GM23248 (cell line): ENCODE measurements at regions not wholly inside any gene's neighbourhood (a gene's known extent, or its start where the extent isn't known, plus 50 kb on each side); places are given as distances from the start of the nearest gene placed in this dataset.
A peak's percentile ranks its signal among the peaks of the same experiment; 100 is the strongest.

ENCODE experiments used
- DNase-seq: peaks from one replicate; pipeline ENCODE4 v3.0.0-alpha.2; 2015
- H2AFZ ChIP-seq: fragments of 200-600 bp; sonication (generic); 2 replicates; pipeline ENCODE4 v1.6.1; 2016; ENCODE audit warnings: antibody characterized with exemption
- H3F3A ChIP-seq: fragments of 200-600 bp; sonication (generic); 2 replicates; pipeline ENCODE4 v1.6.1; 2016; ENCODE audit warnings: mild to moderate bottlenecking, antibody characterized with exemption, mixed run types; ENCODE audit not compliant: insufficient read depth
- H3K27ac ChIP-seq: fragments of 200-600 bp; sonication (generic); 2 replicates; pipeline ENCODE4 v1.5.1; 2016; ENCODE audit warnings: mild to moderate bottlenecking
- H3K27me3 ChIP-seq: fragments of 200-600 bp; sonication (generic); replicated peaks from 2 replicates; pipeline ENCODE4 v1.6.1; 2016; ENCODE audit warnings: mild to moderate bottlenecking; ENCODE audit not compliant: insufficient read depth
- H3K36me3 ChIP-seq: fragments of 200-600 bp; sonication (generic); 2 replicates; pipeline ENCODE4 v1.6.1; 2016; ENCODE audit warnings: low read depth, mild to moderate bottlenecking
- H3K4me1 ChIP-seq: fragments of 200-600 bp; sonication (generic); 2 replicates; pipeline ENCODE4 v1.6.1; 2016; ENCODE audit warnings: mild to moderate bottlenecking; ENCODE audit not compliant: insufficient read depth
- H3K4me2 ChIP-seq: fragments of 200-600 bp; sonication (generic); one replicate; pipeline ENCODE4 v1.6.1; 2016; ENCODE audit warnings: mild to moderate bottlenecking; ENCODE audit not compliant: unreplicated experiment
- H3K4me3 ChIP-seq: fragments of 200-600 bp; sonication (generic); 2 replicates; pipeline ENCODE4 v1.5.1; 2016; ENCODE audit warnings: mild to moderate bottlenecking
- H3K79me2 ChIP-seq: fragments of 200-600 bp; sonication (generic); 2 replicates; pipeline ENCODE4 v1.6.1; 2016; ENCODE audit warnings: mild to moderate bottlenecking; ENCODE audit not compliant: insufficient read depth
- H3K9ac ChIP-seq: fragments of 200-600 bp; sonication (generic); 2 replicates; pipeline ENCODE4 v1.6.1; 2016; ENCODE audit warnings: mild to moderate bottlenecking
- H3K9me2 ChIP-seq: fragments of 200-600 bp; sonication (generic); 2 replicates; pipeline ENCODE4 v1.6.1; 2016; ENCODE audit warnings: mixed run types, mild to moderate bottlenecking, moderate library complexity; ENCODE audit not compliant: insufficient read depth
- H3K9me3 ChIP-seq: fragments of 200-600 bp; sonication (generic); one replicate; pipeline ENCODE4 v1.6.1; 2017; ENCODE audit warnings: low read depth
- H4K20me1 ChIP-seq: fragments of 200-600 bp; sonication (generic); 2 replicates; pipeline ENCODE4 v1.6.0; 2016; ENCODE audit not compliant: insufficient read depth
- EZH2 ChIP-seq: fragments of 200-600 bp; sonication (generic); IDR thresholded peaks from 2 replicates; pipeline ENCODE4 v1.6.1; 2018; ENCODE audit warnings: antibody characterized with exemption, mild to moderate bottlenecking; ENCODE audit not compliant: insufficient read depth, poor library complexity, severe bottlenecking
- EZH2phosphoT487 ChIP-seq: fragments of 200-600 bp; sonication (generic); IDR thresholded peaks from 2 replicates; pipeline ENCODE4 v1.6.1; 2018; ENCODE audit warnings: antibody characterized with exemption, moderate library complexity, mild to moderate bottlenecking, low read depth; ENCODE audit not compliant: insufficient read depth
- WGBS, 2 experiments: methylation state at CpG; one replicate each; pipeline ENCODE4 v1.1.6; 2015 to 2017; ENCODE audit warnings: low lambda C conversion rate in 2 of 2, low coverage in 1 of 2; ENCODE audit errors: missing lambda C conversion rate in 2 of 2; 5-methylcytosine and 5-hydroxymethylcytosine counted together
- in situ Hi-C: fragments of 300-500 bp; cut with MboI; formaldehyde crosslinking; loops from 2 replicates; pipeline ENCODE4 v1.15.0; 2020

- H3K4me2 ChIP-seq, result no peak overlapping the region
- no peak overlapping the region for H3K9ac ChIP-seq
- in situ Hi-C loops, result no loop called here
Measured at GRCh38 chr4:180942367-180942916, 1300.8 kb upstream of the TENM3 start.

GRCh38 chr4:180946188-180946587 lies 1297.0 kb upstream of the TENM3 start:
- in situ Hi-C loops, result no loop called here
- H3K9ac ChIP-seq, result no peak overlapping the region
- H3K4me1 ChIP-seq, result no peaks in the 10 kb centered on the region
- H3K27ac ChIP-seq, result no peak overlapping the region
- no peak overlapping the region for H3K4me2 ChIP-seq
- TF ChIP-seq EZH2 (no peak), EZH2phosphoT487 (no peak)
- no peaks in the 10 kb centered on the region for H3K27me3 ChIP-seq
- H3K4me3 ChIP-seq, result no peak overlapping the region
- no peak overlapping the region for H2AFZ ChIP-seq
- no peaks in the 10 kb centered on the region for H3K9me2 ChIP-seq
- no peak for DNase-seq
- no peaks in the 10 kb centered on the region for H4K20me1 ChIP-seq
- H3K9me3 ChIP-seq, result no peaks in the 10 kb centered on the region
- 90 to 93% methylated on average over 4 of the region's 4 CpGs for WGBS, 2 experiments
- no peaks in the 10 kb centered on the region for H3K36me3 ChIP-seq
- no peaks in the 10 kb centered on the region for H3K79me2 ChIP-seq
- no peaks in the 10 kb centered on the region for H3F3A ChIP-seq

More at GRCh38 chr4:180942367-180942916, 1300.8 kb upstream of the TENM3 start:
- Histone ChIP-seq H3F3A (no peaks in the 10 kb centered on the region), H3K27ac (no peak overlapping the region), H4K20me1 (no peaks in the 10 kb centered on the region), H3K4me1 (no peaks in the 10 kb centered on the region), H3K9me3 (no peaks in the 10 kb centered on the region), H3K79me2 (no peaks in the 10 kb centered on the region), H3K36me3 (no peaks in the 10 kb centered on the region), H3K4me3 (no peak overlapping the region), H3K9me2 (no peaks in the 10 kb centered on the region), H2AFZ (no peak overlapping the region), H3K27me3 (no peaks in the 10 kb centered on the region)
- no peak for TF ChIP-seq EZH2
- no peak for TF ChIP-seq EZH2phosphoT487
- 60 to 63% methylated on average over 5 of the region's 5 CpGs for WGBS, 2 experiments
- no peak for DNase-seq

GRCh38 chr4:180947425-180947824 lies 1295.8 kb upstream of the TENM3 start:
- Histone ChIP-seq H3K4me1 (no peaks in the 10 kb centered on the region), H3K36me3 (no peaks in the 10 kb centered on the region), H3K27me3 (no peaks in the 10 kb centered on the region), H3K4me2 (no peak overlapping the region), H2AFZ (no peak overlapping the region), H3K79me2 (no peaks in the 10 kb centered on the region), H3K9me2 (no peaks in the 10 kb centered on the region), H3K9me3 (no peaks in the 10 kb centered on the region), H4K20me1 (no peaks in the 10 kb centered on the region), H3K9ac (no peak overlapping the region), H3K4me3 (no peak overlapping the region), H3F3A (no peaks in the 10 kb centered on the region), H3K27ac (no peak overlapping the region)
- in situ Hi-C loops, result no loop called here
- whole genome bisulfite sequencing, 2 experiments, result 2 to 3% methylated on average over 5 of the region's 5 CpGs
- peak; percentile 63 for DNase-seq
- TF ChIP-seq EZH2 (no peak), EZH2phosphoT487 (no peak)

- H3K9me3 ChIP-seq, result no peaks in the 10 kb centered on the region
- no peaks in the 10 kb centered on the region for H3K27me3 ChIP-seq
- no peak for TF ChIP-seq EZH2
- TF ChIP-seq EZH2phosphoT487, result no peak
- no peak overlapping the region for H3K4me3 ChIP-seq
- DNase-seq, result no peak
- 80 to 81% methylated on average over 7 of the region's 7 CpGs for WGBS, 2 experiments
- H4K20me1 ChIP-seq, result no peaks in the 10 kb centered on the region
- no peaks in the 10 kb centered on the region for H3F3A ChIP-seq
- no peak overlapping the region for H3K27ac ChIP-seq
- H3K79me2 ChIP-seq, result no peaks in the 10 kb centered on the region
- H3K4me2 ChIP-seq, result no peak overlapping the region
- in situ Hi-C loops, result no loop called here
- H2AFZ ChIP-seq, result no peak overlapping the region
- H3K36me3 ChIP-seq, result no peaks in the 10 kb centered on the region
- no peaks in the 10 kb centered on the region for H3K4me1 ChIP-seq
- H3K9ac ChIP-seq, result no peak overlapping the region
- no peaks in the 10 kb centered on the region for H3K9me2 ChIP-seq
Measured at GRCh38 chr4:180949424-180950213, 1293.6 kb upstream of the TENM3 start.
